ENCODE measurements at regions not wholly inside any gene's neighbourhood (a gene's known extent, or its start where the extent isn't known, plus 50 kb on each side); places are given as distances from the start of the nearest gene placed in this dataset.
"Not testable (repeated sequence)": the region's sequence is repeated elsewhere in the genome, so short reads cannot be mapped to it uniquely, and the experiment has no call there.

DNA sequence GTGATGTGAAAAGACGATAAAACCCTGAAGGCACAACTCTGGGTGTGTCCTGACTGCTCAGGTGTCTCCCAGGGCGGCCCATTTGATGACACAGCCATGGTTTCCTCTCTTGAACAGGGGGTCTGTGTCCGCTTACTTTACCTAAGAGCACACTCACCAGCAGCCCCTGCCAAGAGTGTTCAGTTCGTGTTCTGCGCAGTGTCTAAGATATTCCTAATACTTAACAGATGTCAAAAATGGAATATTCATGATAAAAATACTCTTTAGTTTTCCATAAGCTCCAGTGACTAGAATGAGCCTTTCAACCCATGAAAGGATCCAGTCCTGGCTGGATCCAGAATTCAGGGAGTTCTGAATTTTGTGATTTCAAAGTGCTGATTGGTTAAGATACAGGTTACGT lies 492.4 kb downstream of the TNS3 start:
- DNase-seq (ENCODE audit: low read depth) = no peak

DNA sequence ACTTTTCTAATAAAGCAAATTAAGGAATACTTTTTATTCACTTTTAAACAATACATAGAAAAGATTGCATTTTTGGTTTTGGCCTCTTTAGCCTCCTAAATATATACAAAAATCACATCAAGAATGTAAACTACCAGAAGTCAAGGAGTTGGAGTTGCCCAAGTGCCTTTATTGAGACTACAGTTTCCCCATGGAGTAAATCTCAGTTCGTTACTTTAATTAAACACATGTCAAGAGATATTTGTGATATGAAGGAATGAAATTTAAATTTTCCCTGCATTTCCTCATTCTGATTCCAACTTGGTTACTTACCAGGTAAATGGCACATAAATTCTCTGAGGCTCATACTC lies 492.9 kb downstream of the TNS3 start:
- no peak for DNase-seq (ENCODE audit: low read depth)

DNA sequence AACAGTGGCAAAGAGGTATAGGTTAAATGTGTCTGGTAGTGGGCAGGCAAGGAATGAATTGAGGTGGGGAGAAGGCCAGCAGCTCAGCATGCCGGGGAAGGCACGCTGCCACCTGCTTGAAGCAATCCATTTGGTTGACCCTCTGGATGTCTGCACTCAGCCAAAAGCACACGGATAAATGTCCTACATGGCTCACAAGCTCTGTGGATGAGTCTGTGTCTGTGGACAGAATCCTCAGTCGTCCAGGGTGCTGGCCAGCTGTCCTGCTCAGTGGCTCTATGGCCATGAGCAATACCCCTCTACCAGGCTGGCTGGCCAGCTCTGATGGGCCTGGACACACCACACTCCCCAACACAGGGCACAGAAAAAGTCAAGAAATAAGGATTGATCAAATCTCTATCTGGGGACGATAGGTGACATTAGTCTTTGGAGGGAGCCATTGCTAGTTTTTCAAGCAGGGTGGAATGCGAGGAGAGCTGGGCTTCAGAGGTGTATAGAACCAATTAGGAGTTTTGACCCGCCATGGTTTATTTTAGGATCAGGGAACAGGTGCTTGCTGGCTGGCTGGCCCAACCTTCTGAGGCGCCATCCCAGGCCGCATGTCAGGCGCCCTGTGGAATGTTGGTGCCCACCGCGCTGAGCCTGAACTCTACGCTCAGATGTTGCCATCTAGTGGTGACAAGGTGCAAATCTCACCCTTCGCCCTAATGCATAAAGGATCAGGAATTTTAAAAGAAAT lies 493.4 kb downstream of the TNS3 start:
- peak; percentile 80 for DNase-seq (ENCODE audit: low read depth)

DNA sequence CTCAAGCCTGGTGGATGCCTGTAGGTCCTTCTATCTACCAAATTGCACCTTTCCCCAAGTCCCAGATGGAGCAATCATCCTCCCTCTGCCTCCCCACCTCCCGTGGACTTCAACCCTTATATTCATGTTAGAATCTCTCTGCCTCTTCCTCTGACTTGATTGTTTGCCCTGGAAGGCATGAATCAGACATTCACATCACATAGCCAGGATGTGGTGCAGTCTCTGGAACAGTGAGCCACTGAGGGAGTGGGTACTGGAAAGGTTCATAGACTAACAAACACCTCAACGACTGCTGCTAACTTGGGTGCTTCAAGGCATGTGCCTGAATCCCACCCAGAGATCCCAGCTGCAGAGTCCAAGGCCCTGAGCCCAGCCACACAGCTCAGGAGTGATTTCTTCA lies 494.0 kb downstream of the TNS3 start:
- DNase-seq (ENCODE audit: low read depth) = peak; percentile 62

DNA sequence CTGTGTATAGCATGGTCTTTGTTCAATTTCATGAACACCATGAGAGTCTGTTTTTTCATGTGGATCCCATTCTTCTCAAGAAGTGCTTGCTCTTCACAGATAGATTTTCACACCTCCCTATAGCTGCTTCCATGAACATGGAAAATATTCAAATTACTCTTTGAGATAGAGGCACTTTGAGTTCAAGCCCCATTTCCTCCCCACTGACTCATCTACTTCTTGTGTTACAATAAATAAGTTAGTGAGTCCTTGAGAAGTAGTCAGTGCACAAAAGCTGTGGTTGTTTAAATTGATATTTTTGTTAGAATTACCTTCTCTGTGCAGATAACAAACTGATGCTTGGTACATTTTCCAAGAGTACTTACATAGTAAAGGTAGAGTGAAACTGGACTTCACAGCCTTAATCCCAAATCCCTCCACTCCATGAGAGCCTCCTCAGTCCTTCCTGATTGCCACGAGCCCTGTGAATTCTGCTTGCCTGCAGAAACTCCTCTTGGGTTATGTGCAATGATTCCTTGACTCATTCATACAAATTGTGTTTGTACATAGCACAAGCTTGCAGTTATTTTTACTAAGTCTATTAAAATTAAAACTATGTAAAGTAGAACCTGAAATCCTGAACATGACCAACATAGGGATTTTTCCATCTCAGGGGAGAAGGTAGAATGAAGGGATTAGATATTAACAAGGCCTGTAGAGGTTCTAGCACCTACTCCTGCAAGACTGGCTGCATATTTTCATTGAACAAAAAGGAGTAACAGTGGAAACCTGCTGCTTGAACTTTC lies 496.2 kb downstream of the TNS3 start:
- DNase-seq (ENCODE audit: low read depth) = peak; percentile 8

DNA sequence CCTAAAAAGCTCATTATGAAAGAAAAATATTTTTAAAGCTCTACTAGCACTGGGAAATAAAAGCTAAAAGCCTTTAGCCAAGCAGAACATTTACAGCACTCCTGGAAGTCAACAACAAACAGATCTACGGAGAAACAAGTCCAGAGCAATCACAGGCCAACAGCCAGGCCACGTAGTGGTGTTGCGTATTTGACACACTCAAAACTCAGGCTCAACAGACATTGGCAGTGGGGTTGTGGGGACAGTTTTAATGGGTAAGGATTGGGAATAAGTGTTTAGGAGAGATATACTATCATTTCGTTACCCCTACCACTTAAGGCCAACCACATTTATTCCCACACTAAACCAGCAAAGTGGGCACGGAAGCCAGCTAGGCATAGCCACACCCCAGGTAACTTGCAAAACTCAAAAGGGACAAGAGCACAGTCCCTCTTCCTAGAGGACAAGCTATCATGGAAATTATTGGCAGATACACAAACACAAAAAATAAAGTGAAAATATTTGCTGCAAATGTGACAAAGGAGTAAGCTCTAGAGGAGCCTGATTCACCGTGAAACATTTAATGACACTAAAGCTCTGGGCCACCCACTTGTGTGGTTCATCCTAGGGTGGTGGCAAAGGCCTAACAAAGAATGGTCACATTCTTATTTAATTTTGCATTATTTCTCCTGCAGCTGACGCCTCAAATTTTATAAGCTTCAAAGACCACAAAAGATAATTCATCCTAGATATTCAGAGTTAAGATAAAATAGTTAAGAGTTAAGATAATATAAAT lies 498.2 kb downstream of the TNS3 start:
- no peak for DNase-seq (ENCODE audit: low read depth)

DNA sequence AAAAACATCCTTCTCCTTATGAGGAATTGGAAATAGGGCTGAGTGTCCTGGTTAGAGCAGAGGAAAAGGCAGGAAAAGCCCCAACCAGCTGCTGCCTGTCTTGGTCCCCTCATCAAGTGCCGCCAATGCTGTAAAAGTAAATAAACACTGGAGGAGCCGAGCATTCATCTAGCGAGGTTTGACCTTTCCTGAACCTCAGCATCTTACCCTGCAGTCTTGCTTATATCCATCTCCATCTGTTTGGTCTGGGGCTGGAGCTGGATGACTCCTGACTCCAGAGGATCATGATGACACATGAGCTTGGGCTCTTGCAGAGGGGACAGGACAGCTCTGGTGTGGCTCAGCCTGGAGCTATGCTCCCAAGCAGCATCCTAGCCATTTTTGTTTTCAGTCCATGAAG lies 501.1 kb downstream of the TNS3 start:
- DNase-seq (ENCODE audit: low read depth) = peak; percentile 20

DNA sequence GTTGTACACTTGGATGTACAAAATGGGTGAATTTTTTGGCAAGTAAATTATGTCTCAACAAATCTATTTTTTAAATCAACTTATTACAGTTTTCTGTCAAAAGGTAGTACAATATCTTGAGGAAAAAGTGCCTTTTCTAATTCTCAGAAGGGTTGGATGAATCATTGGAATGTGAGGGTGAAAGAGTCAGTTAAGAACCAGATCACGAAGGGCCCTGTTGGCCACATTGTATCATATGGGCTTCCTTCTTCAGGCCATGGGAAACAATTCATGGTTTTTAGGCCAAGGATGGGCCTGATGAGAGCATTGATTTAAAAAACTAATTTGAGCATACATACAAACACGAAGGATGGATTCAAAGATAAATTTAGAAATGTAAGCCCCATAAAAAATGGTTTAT lies 503.7 kb downstream of the TNS3 start:
- peak; percentile 38 for DNase-seq (ENCODE audit: low read depth)

DNA sequence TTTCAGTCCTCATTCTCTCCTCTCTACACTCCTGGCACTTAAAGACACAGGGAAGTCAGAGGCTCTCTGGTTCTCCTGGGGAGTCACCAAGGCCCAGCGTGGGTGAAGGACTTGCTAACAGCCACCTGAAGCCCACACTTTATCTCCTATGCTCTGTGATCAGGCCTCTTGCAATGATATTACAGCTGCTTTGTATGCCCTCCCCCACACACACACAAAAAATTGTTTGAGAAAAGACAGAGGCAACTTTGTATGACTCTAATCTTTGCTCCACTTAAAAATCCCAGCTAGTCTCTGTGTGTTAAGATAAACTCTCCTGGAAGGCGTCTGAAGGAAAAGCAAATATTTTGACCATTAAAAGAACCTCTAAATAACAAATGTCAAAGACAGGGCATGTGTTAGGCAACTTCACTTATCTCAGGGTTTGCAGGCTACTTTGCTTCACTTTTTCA lies 507.2 kb downstream of the TNS3 start:
- no peak for DNase-seq (ENCODE audit: low read depth)

DNA sequence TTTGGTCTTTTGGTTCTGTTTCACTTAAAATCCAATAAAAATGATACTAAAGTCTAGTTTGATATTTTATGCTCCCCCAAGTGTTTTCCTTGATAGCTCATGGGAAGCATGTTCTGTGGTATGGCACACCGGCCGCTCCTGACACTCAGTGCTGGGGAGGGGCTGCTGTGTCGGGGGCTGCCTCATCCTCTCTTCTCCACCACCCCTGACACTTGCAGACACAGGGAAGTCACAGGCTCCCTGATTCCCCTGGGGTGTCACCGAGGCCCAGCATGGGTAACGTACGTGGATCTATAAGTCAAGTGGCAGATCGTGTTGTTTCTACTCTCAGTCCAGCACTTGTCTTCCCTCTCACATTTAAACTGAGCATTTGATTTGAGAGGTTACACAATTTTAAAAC lies 508.6 kb downstream of the TNS3 start:
- DNase-seq (ENCODE audit: low read depth) = no peak

DNA sequence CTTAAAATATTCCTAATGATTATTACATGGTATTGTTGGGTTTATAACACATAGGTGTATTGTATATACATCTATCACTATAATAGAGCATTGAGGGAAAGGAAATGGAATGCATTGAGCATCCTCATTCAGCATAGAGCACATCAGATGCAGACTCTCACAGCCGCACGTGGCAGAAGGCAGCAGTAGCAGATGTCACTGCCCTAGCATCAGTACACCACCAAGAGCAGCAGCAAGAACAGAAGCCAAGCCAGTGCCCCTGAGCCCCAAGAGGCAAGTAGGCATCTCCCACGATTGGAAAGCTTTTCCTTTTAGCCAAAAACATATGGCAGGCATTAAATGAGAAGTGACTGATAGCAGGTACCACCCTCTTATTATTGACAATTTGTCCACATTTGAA lies 510.0 kb downstream of the TNS3 start:
- DNase-seq (ENCODE audit: low read depth) = no peak

DNA sequence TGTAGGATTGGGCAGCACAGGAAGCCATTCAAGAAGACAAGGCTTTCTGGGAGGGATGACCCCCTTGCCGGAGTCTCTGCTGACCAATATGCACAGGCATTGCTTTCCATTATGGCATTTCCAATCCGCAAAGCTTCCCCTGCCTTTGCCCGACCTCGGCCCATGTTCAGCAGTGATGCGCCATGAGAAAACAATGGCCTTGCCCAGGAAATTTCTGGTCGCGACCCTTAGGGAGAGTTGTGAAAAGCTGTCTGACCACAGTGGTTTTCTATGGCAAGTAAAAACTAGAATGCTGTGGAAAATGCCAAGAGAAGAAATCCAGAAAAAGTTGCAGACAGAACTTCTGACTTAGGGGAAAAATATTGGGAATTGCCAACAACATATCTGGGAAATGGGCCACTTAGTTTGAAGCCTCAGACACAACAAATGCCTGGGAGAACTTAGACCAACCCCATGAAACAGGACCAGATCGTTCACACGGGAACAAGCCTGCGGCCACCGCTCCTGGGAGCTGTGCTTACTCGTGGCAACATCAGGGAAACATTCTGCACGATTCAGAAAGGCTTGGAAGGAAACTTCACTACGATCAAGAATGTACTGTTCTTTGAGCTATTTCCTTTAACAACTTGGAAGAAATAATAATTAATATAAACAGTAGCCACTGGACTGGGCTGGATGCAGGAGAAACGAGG lies 512.4 kb downstream of the TNS3 start:
- DNase-seq (ENCODE audit: low read depth) = no peak

DNA sequence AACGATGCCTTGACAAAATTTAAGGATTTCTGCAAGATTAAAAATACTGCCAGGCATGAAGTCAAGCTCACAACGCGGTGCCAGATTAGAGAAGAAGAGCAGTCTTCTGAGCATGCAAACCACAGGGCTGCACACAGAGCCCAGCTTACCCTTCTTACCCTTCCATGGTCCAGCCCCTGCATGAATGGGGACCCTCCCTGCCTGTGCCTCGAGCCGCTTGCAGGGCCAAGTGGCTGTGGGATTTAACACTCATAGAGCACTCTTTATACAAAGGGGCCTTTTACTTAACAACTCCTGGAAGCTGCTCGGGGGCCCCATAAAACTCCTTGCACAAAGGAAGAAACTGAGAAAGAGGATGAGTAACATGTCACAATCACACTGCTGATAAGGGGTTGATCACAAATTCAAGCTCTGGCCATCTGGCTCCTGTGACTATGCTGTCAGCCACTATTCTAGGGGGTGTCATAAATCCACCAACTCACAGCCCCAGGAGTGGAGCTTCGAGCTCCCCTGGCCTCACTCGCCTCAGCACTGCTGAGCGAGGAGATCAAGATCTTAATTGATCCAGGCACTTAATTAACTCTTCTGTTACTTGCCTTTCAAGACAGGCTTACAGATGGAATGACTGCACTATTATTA lies 514.8 kb downstream of the TNS3 start:
- no peak for DNase-seq (ENCODE audit: low read depth)

DNA sequence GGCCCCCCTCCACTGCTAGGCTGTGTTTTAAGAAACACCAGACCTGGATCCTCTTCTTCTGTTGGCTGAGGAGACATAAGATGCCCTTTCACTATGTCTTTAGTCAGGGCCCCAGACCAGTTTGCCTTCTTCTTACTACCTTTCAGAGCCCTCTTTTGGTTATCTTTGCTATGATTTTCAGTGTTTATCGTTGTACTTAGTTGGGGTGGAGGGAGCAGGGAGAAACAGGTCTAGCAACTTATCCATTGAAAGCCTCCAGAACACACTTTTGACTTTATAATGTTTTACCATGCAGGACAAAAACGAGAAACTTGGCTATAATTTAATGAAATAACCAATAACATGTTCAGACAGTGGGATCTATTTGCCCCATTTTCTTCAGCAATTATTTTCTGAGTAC lies 525.2 kb downstream of the TNS3 start:
- no peak for DNase-seq (ENCODE audit: low read depth)

DNA sequence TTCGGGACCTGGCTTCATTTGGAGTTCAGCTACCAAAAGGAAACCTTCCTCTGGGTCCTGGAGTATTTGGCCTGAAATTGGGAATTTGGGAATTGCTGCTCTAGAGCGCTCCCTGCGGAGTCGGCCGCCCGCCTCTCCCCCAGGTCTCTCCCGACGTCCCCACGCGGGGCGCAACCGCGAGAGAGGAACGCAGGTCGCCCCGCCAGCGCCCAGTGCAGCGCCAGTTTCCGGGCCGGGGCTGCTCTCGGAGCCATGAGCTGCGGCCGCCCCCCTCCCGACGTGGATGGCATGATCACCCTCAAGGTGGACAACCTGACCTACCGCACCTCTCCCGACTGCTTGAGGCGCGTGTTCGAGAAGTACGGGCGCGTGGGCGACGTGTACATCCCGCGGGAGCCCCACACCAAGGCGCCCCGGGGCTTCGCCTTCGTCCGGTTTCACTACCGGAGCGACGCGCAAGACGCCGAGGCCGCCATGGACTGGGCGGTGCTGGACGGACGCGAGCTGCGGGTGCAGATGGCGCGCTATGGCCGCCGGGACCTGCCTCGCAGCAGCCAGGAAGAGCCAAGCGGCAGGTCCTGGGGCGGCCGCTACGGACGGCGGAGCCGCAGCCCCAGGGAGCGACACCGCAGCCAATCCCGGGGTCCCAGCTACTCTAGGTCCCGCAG lies 529.2 kb downstream of the TNS3 start:
- not testable (repeated sequence) for DNase-seq (ENCODE audit: low read depth)

DNA sequence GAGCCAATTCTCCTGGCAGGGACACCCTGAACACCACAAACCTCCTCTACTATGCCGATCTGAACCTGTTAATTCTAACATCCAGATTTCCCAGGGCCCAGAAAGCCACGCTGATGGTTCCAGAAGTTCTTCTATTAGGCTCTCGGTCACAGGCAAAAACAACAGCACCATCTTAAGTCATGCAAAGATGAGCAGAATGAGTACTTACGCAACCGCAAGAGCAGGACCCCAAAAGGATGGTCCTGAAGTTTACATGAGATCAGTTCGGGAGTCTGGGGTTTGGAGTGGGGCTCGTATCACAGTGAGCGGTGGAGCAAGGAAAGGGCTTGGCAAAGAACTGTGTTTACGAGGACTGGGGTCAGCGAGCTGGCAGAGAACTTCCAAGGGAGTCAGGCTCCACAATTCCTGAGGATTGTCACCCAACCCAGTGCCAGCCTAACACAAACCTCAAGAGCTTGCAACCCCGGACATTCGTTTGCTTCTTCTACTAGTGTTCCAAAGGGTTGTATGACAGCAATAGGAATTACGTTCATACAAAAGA lies 532.6 kb downstream of the TNS3 start:
- no peak for DNase-seq (ENCODE audit: low read depth)

DNA sequence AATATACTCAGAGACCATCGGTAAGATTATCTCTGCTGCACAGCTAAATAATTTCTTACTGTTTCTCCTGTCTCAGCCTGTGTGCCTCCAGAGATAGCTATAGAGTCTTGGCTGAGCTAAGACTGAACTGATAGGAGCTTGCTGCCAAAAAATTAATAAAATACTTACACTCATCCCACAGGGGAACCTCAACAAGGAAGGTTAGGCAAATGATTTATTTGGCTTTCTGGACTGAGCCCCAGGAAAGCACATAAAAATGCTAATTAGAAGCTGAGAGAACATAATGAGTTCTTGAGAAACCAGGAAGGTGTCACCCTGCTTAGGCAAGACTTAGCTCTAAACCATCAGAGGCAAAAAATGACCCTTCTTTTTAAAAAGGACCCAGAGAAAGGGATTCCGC lies 534.5 kb downstream of the TNS3 start:
- DNase-seq (ENCODE audit: low read depth) = no peak

DNA sequence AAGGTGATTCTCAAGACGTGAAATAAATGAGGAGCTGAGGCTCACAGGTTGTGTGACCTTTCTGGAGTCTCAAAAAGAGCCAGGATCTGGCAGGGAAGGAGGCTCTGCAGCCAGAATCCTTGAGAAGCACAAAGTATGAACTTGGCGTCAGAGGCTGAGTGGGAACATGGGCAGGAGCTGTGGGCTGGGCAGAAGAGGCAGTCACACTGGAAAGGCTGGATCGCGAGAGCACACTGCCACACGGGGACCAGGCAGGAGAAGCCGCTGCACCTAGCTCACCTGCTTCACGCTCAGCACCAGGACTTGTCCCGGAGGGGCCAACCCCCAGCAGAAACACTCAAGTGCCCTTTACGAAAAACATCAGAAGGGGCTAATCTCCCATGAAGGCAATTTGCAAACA lies 535.0 kb downstream of the TNS3 start:
- no peak for DNase-seq (ENCODE audit: low read depth)

DNA sequence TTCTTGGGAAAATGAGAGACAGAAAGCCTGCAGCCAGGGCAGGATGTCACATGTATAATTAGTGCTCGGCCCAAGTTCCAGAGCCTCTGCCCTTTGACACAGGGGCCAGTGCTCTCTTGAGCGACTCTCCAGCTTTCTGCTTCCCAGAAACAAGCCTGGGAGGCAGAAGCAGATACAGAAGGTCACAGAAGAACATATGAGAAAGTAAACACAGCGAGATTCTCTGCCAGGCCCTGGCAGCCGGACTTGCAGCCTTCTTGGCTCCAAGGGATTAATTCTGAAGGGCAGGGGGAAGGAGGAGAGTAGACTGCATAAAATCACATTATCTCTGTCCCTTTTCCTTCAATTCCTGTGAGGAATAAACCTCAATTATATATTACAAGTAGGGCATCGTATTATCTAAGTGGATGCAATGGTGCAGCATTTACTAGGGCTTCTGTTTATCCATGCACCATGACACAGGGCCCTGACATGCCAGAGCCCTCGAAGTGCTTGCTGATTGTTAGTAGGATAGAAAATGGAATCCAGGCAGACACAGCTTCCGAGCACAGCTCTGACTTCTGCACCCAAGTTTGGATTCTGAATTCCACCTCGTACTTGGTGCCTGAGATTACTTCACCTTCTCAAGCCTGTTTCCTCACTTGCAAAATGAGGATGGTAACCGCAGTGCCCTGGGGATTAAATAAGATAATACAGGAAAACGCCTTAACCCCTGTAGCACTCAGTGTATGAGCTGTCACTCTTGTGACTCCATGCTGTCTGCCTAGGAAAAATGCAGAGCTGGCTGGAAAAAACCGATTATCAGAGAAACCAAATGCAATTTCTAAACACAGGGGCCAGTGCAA lies 536.5 kb downstream of the TNS3 start:
- no peak for DNase-seq (ENCODE audit: low read depth)

DNA sequence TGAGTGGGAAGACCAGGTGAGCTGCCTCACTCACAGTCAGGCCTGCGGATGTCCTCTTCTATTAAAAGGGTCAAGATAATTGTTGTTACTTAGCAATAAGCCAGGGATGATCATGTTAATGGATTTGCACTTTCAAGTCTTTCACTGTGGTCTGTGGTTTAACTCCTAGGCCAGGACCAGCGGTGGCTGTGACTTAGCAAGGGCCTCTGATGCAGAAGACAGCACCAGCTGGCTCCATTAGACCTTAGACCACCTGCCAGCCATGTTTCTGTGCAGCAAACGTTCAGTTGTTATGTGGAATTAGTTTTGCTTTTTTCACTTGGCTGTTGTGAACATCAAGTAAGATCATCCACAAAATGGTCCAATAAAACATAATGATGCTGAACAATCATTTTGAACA lies 537.3 kb downstream of the TNS3 start:
- no peak for DNase-seq (ENCODE audit: low read depth)
